ENCODE measurements at regions not wholly inside any gene's neighbourhood (a gene's known extent, or its start where the extent isn't known, plus 50 kb on each side); places are given as distances from the start of the nearest gene placed in this dataset.

GRCh38 chr3:159835126-159835525, 153.5 kb upstream of the IL12A start:
- DNase-seq, result no peak
- TF ChIP-seq TAF1 (IDR thresholded peaks at IDR 0.05; ENCODE audit: borderline replicate concordance, low read depth, low read length) (no peak), CHD2 (IDR thresholded peaks at IDR 0.05; ENCODE audit: low read length, partially characterized antibody) (no peak), REST (IDR thresholded peaks at IDR 0.05; ENCODE audit: low read depth, low read length) (no peak)
- WGBS (ENCODE audit: low lambda C conversion rate), result 100% methylated on average over 1 of the region's 1 CpG
- ChIA-PET POLR2A (no interaction called here), CTCF (interaction anchor here (1.2 to 12.4 kb wide), 4 partner anchors 17 to 169 kb away, joined by 3 to 189 read pairs (median 82); no protein-coding TSS in a partner anchor)
- H3K9me2 ChIP-seq, result no peaks in the 10 kb centered on the region
- H3K4me3 ChIP-seq (ENCODE audit: low read depth in 2 of 2, low read length in 1 of 2), result no peak overlapping the region
- peaks cover 83% of the 10 kb centered on the region for H3K79me2 ChIP-seq (ENCODE audit: insufficient read depth)
- no peaks in the 10 kb centered on the region for H3K9me3 ChIP-seq
- no peak overlapping the region for H2AFZ ChIP-seq (ENCODE audit: low read depth)
- H3F3A ChIP-seq (replicated peaks; ENCODE audit: insufficient read depth), result peaks cover 20% of the 10 kb centered on the region
- peaks cover 20 to 22% of the 10 kb centered on the region in 2 experiments; a peak in 3 of 4 replicates for H3K4me1 ChIP-seq (ENCODE audit: control insufficient read depth in 1 of 2, insufficient read depth in 2 of 2, low read depth in 1 of 2, low read length in 1 of 2)
- H3K4me2 ChIP-seq, result no peak overlapping the region
- no peak overlapping the region for H3K9ac ChIP-seq
- no peaks in the 10 kb centered on the region for H3K27me3 ChIP-seq (ENCODE audit: insufficient read depth)
- no peaks in the 10 kb centered on the region for H3K36me3 ChIP-seq (replicated peaks in 1 of 2; ENCODE audit: control insufficient read depth in 1 of 2, insufficient read depth in 2 of 2, low read length in 1 of 2)
- no peak overlapping the region for H3K27ac ChIP-seq (ENCODE audit: low read depth in 2 of 2, low read length in 1 of 2)
- 0 out of 2 replicates have a peak, but pooled peaks cover 5% of the 10 kb centered on the region for H4K20me1 ChIP-seq (ENCODE audit: insufficient read depth)

- peaks cover 24% of the 10 kb centered on the region for H3F3A ChIP-seq (replicated peaks; ENCODE audit: insufficient read depth)
- H3K9me3 ChIP-seq, result no peaks in the 10 kb centered on the region
- DNase-seq, result no peak
- no peak overlapping the region for H3K9ac ChIP-seq
- H3K27ac ChIP-seq (ENCODE audit: low read depth in 2 of 2, low read length in 1 of 2), result peak overlapping the region; percentile 1 to 61; a peak in 3 of 4 replicates
- H3K79me2 ChIP-seq (ENCODE audit: insufficient read depth), result peaks cover 89% of the 10 kb centered on the region
- no peaks in the 10 kb centered on the region for H3K36me3 ChIP-seq (replicated peaks in 1 of 2; ENCODE audit: control insufficient read depth in 1 of 2, insufficient read depth in 2 of 2, low read length in 1 of 2)
- H3K27me3 ChIP-seq (ENCODE audit: insufficient read depth), result no peaks in the 10 kb centered on the region
- ChIA-PET CTCF (interaction anchor here (0.6 to 5.6 kb wide), 8 partner anchors 9 to 194 kb away, joined by 3 to 49 read pairs (median 12); partner anchors contain the start of gene IL12A), POLR2A (no interaction called here)
- H3K4me2 ChIP-seq, result no peak overlapping the region
- H2AFZ ChIP-seq (ENCODE audit: low read depth), result no peak overlapping the region
- peaks cover 12 to 31% of the 10 kb centered on the region in 2 experiments; a peak in 3 of 4 replicates for H3K4me1 ChIP-seq (ENCODE audit: control insufficient read depth in 1 of 2, insufficient read depth in 2 of 2, low read depth in 1 of 2, low read length in 1 of 2)
- H3K9me2 ChIP-seq, result no peaks in the 10 kb centered on the region
- no peak overlapping the region for H3K4me3 ChIP-seq (ENCODE audit: low read depth in 2 of 2, low read length in 1 of 2)
- 0 out of 2 replicates have a peak, but pooled peaks cover 5% of the 10 kb centered on the region for H4K20me1 ChIP-seq (ENCODE audit: insufficient read depth)
- 94% methylated on average over 3 of the region's 3 CpGs for whole genome bisulfite sequencing (ENCODE audit: low lambda C conversion rate)
- TF ChIP-seq FOXJ3 (CRISPR knock-in tag; IDR thresholded peaks at IDR 0.05) (no peak), TEAD4 (IDR thresholded peaks at IDR 0.05; ENCODE audit: borderline replicate concordance, insufficient read depth) (no peak), MXI1 (IDR thresholded peaks at IDR 0.05; ENCODE audit: low read depth, low read length) (no peak), CHD2 (IDR thresholded peaks at IDR 0.05; ENCODE audit: low read length, partially characterized antibody) (no peak), GATA2 (CRISPR knock-in tag; IDR thresholded peaks at IDR 0.05) (no peak), MAX (IDR thresholded peaks at IDR 0.05; ENCODE audit: low read depth) (no peak), NRF1 (IDR thresholded peaks at IDR 0.05; ENCODE audit: low read depth, low read length) (no peak), ELF1 (IDR thresholded peaks at IDR 0.05) (no peak), RFX5 (IDR thresholded peaks at IDR 0.05; ENCODE audit: low read length) (no peak), RCOR1 (IDR thresholded peaks at IDR 0.05; ENCODE audit: low read length) (no peak), JUND (IDR thresholded peaks at IDR 0.05) (no peak), RAD21 (IDR thresholded peaks at IDR 0.05; ENCODE audit: low read length) (no peak), TAF1 (IDR thresholded peaks at IDR 0.05; ENCODE audit: borderline replicate concordance, low read depth, low read length) (no peak), ZBTB33 (IDR thresholded peaks at IDR 0.05; ENCODE audit: borderline replicate concordance, low read depth) (no peak), USF2 (IDR thresholded peaks at IDR 0.05; ENCODE audit: borderline replicate concordance, low read depth, low read length) (no peak)
- TF ChIP-seq, protein P1, sequence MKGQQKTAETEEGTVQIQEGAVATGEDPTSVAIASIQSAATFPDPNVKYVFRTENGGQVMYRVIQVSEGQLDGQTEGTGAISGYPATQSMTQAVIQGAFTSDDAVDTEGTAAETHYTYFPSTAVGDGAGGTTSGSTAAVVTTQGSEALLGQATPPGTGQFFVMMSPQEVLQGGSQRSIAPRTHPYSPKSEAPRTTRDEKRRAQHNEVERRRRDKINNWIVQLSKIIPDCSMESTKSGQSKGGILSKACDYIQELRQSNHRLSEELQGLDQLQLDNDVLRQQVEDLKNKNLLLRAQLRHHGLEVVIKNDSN (IDR thresholded peaks at IDR 0.05; ENCODE audit: borderline replicate concordance, low read depth), result no peak
- TF ChIP-seq, protein P2, sequence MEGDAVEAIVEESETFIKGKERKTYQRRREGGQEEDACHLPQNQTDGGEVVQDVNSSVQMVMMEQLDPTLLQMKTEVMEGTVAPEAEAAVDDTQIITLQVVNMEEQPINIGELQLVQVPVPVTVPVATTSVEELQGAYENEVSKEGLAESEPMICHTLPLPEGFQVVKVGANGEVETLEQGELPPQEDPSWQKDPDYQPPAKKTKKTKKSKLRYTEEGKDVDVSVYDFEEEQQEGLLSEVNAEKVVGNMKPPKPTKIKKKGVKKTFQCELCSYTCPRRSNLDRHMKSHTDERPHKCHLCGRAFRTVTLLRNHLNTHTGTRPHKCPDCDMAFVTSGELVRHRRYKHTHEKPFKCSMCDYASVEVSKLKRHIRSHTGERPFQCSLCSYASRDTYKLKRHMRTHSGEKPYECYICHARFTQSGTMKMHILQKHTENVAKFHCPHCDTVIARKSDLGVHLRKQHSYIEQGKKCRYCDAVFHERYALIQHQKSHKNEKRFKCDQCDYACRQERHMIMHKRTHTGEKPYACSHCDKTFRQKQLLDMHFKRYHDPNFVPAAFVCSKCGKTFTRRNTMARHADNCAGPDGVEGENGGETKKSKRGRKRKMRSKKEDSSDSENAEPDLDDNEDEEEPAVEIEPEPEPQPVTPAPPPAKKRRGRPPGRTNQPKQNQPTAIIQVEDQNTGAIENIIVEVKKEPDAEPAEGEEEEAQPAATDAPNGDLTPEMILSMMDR (IDR thresholded peaks at IDR 0.05), result no peak
Measured at GRCh38 chr3:159837725-159838124, 150.9 kb upstream of the IL12A start.
